Choroid plexus epithelial cell (primary cell): ENCODE measurements at regions not wholly inside any gene's neighbourhood (a gene's known extent, or its start where the extent isn't known, plus 50 kb on each side); places are given as distances from the start of the nearest gene placed in this dataset.

Source experiments
- DNase-seq: peaks from one replicate; pipeline ENCODE4 v3.0.0-alpha.2; 2010; ENCODE audit warnings: low read depth
- H3K4me3 ChIP-seq: 2 replicates; pipeline ENCODE4 v1.5.1; 2011; ENCODE audit warnings: low read depth, mild to moderate bottlenecking, control low read depth, low read length, moderate library complexity
- CTCF ChIP-seq: conservative IDR thresholded peaks from 2 replicates; pipeline ENCODE4 v1.5.1; 2011; ENCODE audit warnings: low read depth, mild to moderate bottlenecking, control low read depth, inconsistent platforms, low read length, moderate library complexity

- TF ChIP-seq CTCF: no peak
These were observed 142.2 kb downstream of the SMAD6 start for GRCh38 chr15:66844041-66844746.

GRCh38 chr15:66844747-66845145, 142.7 kb downstream of the SMAD6 start:
- H3K4me3 ChIP-seq: no peak overlapping the region
- no peak for TF ChIP-seq CTCF
- DNase-seq: no peak

More at GRCh38 chr15:66844041-66844746, 142.2 kb downstream of the SMAD6 start:
- H3K4me3 ChIP-seq: no peak overlapping the region
- no peak for DNase-seq

GRCh38 chr15:66845266-66845785, 143.3 kb downstream of the SMAD6 start:
- DNase-seq: no peak
- H3K4me3 ChIP-seq: no peak overlapping the region
- TF ChIP-seq CTCF: no peak

- no peak for TF ChIP-seq CTCF
- no peak for DNase-seq
- H3K4me3 ChIP-seq: no peak overlapping the region
These were observed 144.0 kb downstream of the SMAD6 start for GRCh38 chr15:66846031-66846430.

- no peak for TF ChIP-seq CTCF
- no peak for DNase-seq
- H3K4me3 ChIP-seq: no peak overlapping the region
These were observed 144.8 kb downstream of the SMAD6 start for GRCh38 chr15:66846811-66847210.

- H3K4me3 ChIP-seq: no peak overlapping the region
- no peak for TF ChIP-seq CTCF
These were observed 145.5 kb downstream of the SMAD6 start for GRCh38 chr15:66847565-66847991.

DNA sequence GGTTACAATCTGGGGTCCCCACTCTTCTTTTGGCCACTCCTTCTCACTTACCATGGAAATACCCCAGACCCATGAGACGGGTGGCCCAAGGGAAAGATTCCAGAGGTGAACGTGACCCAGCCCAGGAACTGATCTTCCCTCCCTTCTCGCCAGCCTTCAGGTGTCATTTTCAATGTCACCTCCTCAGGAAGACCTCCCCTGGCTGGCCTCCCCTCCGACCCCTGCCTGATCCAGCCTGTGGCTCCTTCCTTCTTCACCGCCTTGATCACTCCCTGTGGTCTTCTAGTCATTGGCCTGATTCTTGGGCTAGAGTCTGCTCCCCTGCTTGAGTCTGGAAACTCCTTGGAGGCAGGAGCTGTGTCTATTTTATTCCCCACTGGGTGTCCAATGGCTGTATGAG, 146.1 kb downstream of the SMAD6 start:
- TF ChIP-seq CTCF: no peak
- no peak overlapping the region for H3K4me3 ChIP-seq
- no peak for DNase-seq

More at GRCh38 chr15:66847565-66847991, 145.5 kb downstream of the SMAD6 start:
- no peak for DNase-seq
